HEK293 (cell line): ENCODE measurements at regions not wholly inside any gene's neighbourhood (a gene's known extent, or its start where the extent isn't known, plus 50 kb on each side); places are given as distances from the start of the nearest gene placed in this dataset.

ENCODE experiments used
- CTCF ChIA-PET: fragments of 350-600 bp; formaldehyde crosslinking; extraction: SDS; loops from one replicate; lab custom pipeline; 2021; ENCODE audit warnings: antibody characterized with exemption; lab: Yijun Ruan, JAX
- POLR2A ChIA-PET: fragments of 300-600 bp; formaldehyde crosslinking; extraction: SDS; loops from one replicate; lab custom pipeline; 2020; ENCODE audit warnings: antibody characterized with exemption, inconsistent platforms; lab: Yijun Ruan, JAX
- H3K27ac ChIP-seq: fragments of 200-500 bp; sonication (Bioruptor generic); 2 replicates; pipeline ENCODE4 v1.5.1; 2014; ENCODE audit warnings: low read depth, low read length, control low read depth, inconsistent platforms; ENCODE audit errors: extremely low read depth
- H3K36me3 ChIP-seq, 2 experiments: fragments of 200-500 bp in 1 of 2; sonication (Bioruptor generic) in 1 of 2; 1 replicate in 1 of 2; 2 replicates in 1 of 2; pipeline ENCODE4 v1.5.1; 2014 to 2017; ENCODE audit warnings: inconsistent platforms in 2 of 2, low read length in 2 of 2; ENCODE audit not compliant: control insufficient read depth in 2 of 2, insufficient read depth in 1 of 2
- H3K4me1 ChIP-seq: fragments of 200-500 bp; sonication (Bioruptor generic); 2 replicates; pipeline ENCODE4 v1.5.1; 2014; ENCODE audit warnings: mild to moderate bottlenecking, low read length, inconsistent platforms; ENCODE audit not compliant: control insufficient read depth, insufficient read depth
- H3K4me3 ChIP-seq: 2 replicates; pipeline ENCODE4 v1.5.1; 2011; ENCODE audit warnings: low read depth, mild to moderate bottlenecking, control low read depth, low read length, moderate library complexity
- H3K9me3 ChIP-seq: fragments of 200-500 bp; sonication (Bioruptor generic); 2 replicates; pipeline ENCODE4 v1.5.1; 2014; ENCODE audit warnings: low read depth, low read length, inconsistent platforms; ENCODE audit not compliant: control insufficient read depth, insufficient read depth
- EGR2 ChIP-seq: fragments of 450-650 bp; formaldehyde crosslinking; IDR thresholded peaks from 2 replicates; pipeline ENCODE4 v1.5.1; 2016; ENCODE audit warnings: low read depth, missing biosample characterization, missing genetic modification characterization
- KLF7 ChIP-seq: fragments of 450-650 bp; formaldehyde crosslinking; IDR thresholded peaks from 2 replicates; pipeline ENCODE4 v1.5.1; 2016; ENCODE audit warnings: missing biosample characterization, missing genetic modification characterization, borderline replicate concordance
- YY2 ChIP-seq: fragments of 450-650 bp; formaldehyde crosslinking; IDR thresholded peaks from 2 replicates; pipeline ENCODE4 v1.5.1; 2016; ENCODE audit warnings: missing biosample characterization, missing genetic modification characterization
- ZNF140 ChIP-seq: fragments of 450-650 bp; formaldehyde crosslinking; IDR thresholded peaks from 2 replicates; pipeline ENCODE4 v1.5.1; 2016; ENCODE audit warnings: missing biosample characterization, missing genetic modification characterization
- ZNF211 ChIP-seq: fragments of 450-650 bp; formaldehyde crosslinking; IDR thresholded peaks from 2 replicates; pipeline ENCODE4 v1.5.1; 2016; ENCODE audit warnings: low read depth, missing biosample characterization, missing genetic modification characterization
- ZNF214 ChIP-seq: fragments of 450-650 bp; formaldehyde crosslinking; IDR thresholded peaks from 2 replicates; pipeline ENCODE4 v1.5.1; 2017; ENCODE audit warnings: missing biosample characterization, mild to moderate bottlenecking, missing genetic modification characterization, borderline replicate concordance
- ZNF239 ChIP-seq: fragments of 450-650 bp; formaldehyde crosslinking; IDR thresholded peaks from 2 replicates; pipeline ENCODE4 v1.5.1; 2016; ENCODE audit warnings: missing biosample characterization, missing genetic modification characterization
- ZNF302 ChIP-seq: fragments of 450-650 bp; formaldehyde crosslinking; IDR thresholded peaks from 2 replicates; pipeline ENCODE4 v1.5.1; 2016; ENCODE audit warnings: missing biosample characterization, missing genetic modification characterization, low read depth
- ZNF521 ChIP-seq: fragments of 450-650 bp; formaldehyde crosslinking; IDR thresholded peaks from 2 replicates; pipeline ENCODE4 v1.5.1; 2017; ENCODE audit warnings: missing biosample characterization, mild to moderate bottlenecking, missing genetic modification characterization
- ZNF549 ChIP-seq: fragments of 450-650 bp; IDR thresholded peaks from 2 replicates; pipeline ENCODE4 v1.5.1; 2018; ENCODE audit warnings: missing biosample characterization, missing genetic modification characterization, mild to moderate bottlenecking, inconsistent platforms, moderate library complexity
- ZNF600 ChIP-seq: fragments of 450-650 bp; formaldehyde crosslinking; IDR thresholded peaks from 2 replicates; pipeline ENCODE4 v1.5.1; 2016; ENCODE audit warnings: missing biosample characterization, missing genetic modification characterization
- ZNF623 ChIP-seq: fragments of 450-650 bp; formaldehyde crosslinking; IDR thresholded peaks from 2 replicates; pipeline ENCODE4 v1.5.1; 2016; ENCODE audit warnings: missing biosample characterization, missing genetic modification characterization
- ZNF704 ChIP-seq: fragments of 450-650 bp; formaldehyde crosslinking; IDR thresholded peaks from 2 replicates; pipeline ENCODE4 v1.5.1; 2016; ENCODE audit warnings: missing biosample characterization, missing genetic modification characterization
- ZNF768 ChIP-seq: fragments of 450-650 bp; formaldehyde crosslinking; IDR thresholded peaks from 2 replicates; pipeline ENCODE4 v1.5.1; 2018; ENCODE audit warnings: missing biosample characterization, mild to moderate bottlenecking, missing genetic modification characterization
- TF ChIP-seq, protein P1 (sequence below): fragments of 450-650 bp; formaldehyde crosslinking; IDR thresholded peaks from 2 replicates; pipeline ENCODE4 v1.5.1; 2016; ENCODE audit warnings: missing biosample characterization, missing genetic modification characterization
- TF ChIP-seq, protein P2 (sequence below): fragments of 450-650 bp; formaldehyde crosslinking; IDR thresholded peaks from 2 replicates; pipeline ENCODE4 v1.5.1; 2016; ENCODE audit warnings: missing biosample characterization, missing genetic modification characterization, low read depth
- TF ChIP-seq, protein P3 (sequence below): fragments of 450-650 bp; formaldehyde crosslinking; IDR thresholded peaks from 2 replicates; pipeline ENCODE4 v1.5.1; 2017; ENCODE audit warnings: missing biosample characterization, missing genetic modification characterization

GRCh38 chrX:40506201-40506985 lies 74.4 kb upstream of the ATP6AP2 start (continued):
- TF ChIP-seq EGR2 (tag by site-specific recombination) (no peak), ZNF600 (tag by site-specific recombination) (no peak), ZNF521 (tag by site-specific recombination) (no peak), ZNF239 (tag by site-specific recombination) (no peak)

GRCh38 chrX:40504801-40505605 lies 75.8 kb upstream of the ATP6AP2 start:
- CTCF ChIA-PET, result interaction anchor here (1.1 kb wide), 1 partner anchor 39 kb away, joined by 4 read pairs; no protein-coding TSS in a partner anchor
- Histone ChIP-seq H3K36me3 (no peaks in the 10 kb centered on the region), H3K4me1 (no peaks in the 10 kb centered on the region), H3K4me3 (no peak overlapping the region), H3K9me3 (no peaks in the 10 kb centered on the region), H3K27ac (no peak overlapping the region)
- POLR2A ChIA-PET, result no interaction called here
- TF ChIP-seq ZNF704 (tag by site-specific recombination), result no peak
- TF ChIP-seq ZNF768, result no peak
- no peak for TF ChIP-seq ZNF239 (tag by site-specific recombination)
- TF ChIP-seq KLF7, result no peak
- TF ChIP-seq YY2 (tag by site-specific recombination), result no peak
- TF ChIP-seq ZNF549 (tag by site-specific recombination), result no peak
- TF ChIP-seq, protein P1, sequence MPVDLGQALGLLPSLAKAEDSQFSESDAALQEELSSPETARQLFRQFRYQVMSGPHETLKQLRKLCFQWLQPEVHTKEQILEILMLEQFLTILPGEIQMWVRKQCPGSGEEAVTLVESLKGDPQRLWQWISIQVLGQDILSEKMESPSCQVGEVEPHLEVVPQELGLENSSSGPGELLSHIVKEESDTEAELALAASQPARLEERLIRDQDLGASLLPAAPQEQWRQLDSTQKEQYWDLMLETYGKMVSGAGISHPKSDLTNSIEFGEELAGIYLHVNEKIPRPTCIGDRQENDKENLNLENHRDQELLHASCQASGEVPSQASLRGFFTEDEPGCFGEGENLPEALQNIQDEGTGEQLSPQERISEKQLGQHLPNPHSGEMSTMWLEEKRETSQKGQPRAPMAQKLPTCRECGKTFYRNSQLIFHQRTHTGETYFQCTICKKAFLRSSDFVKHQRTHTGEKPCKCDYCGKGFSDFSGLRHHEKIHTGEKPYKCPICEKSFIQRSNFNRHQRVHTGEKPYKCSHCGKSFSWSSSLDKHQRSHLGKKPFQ, result no peak
- no peak for TF ChIP-seq ZNF623 (tag by site-specific recombination)
- TF ChIP-seq ZNF140 (tag by site-specific recombination), result no peak
- TF ChIP-seq ZNF214 (tag by site-specific recombination), result no peak
- TF ChIP-seq ZNF302, result no peak
- TF ChIP-seq, protein P2, sequence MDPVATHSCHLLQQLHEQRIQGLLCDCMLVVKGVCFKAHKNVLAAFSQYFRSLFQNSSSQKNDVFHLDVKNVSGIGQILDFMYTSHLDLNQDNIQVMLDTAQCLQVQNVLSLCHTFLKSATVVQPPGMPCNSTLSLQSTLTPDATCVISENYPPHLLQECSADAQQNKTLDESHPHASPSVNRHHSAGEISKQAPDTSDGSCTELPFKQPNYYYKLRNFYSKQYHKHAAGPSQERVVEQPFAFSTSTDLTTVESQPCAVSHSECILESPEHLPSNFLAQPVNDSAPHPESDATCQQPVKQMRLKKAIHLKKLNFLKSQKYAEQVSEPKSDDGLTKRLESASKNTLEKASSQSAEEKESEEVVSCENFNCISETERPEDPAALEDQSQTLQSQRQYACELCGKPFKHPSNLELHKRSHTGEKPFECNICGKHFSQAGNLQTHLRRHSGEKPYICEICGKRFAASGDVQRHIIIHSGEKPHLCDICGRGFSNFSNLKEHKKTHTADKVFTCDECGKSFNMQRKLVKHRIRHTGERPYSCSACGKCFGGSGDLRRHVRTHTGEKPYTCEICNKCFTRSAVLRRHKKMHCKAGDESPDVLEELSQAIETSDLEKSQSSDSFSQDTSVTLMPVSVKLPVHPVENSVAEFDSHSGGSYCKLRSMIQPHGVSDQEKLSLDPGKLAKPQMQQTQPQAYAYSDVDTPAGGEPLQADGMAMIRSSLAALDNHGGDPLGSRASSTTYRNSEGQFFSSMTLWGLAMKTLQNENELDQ (tag by site-specific recombination), result no peak
- TF ChIP-seq ZNF211 (tag by site-specific recombination), result no peak
- TF ChIP-seq, protein P3, sequence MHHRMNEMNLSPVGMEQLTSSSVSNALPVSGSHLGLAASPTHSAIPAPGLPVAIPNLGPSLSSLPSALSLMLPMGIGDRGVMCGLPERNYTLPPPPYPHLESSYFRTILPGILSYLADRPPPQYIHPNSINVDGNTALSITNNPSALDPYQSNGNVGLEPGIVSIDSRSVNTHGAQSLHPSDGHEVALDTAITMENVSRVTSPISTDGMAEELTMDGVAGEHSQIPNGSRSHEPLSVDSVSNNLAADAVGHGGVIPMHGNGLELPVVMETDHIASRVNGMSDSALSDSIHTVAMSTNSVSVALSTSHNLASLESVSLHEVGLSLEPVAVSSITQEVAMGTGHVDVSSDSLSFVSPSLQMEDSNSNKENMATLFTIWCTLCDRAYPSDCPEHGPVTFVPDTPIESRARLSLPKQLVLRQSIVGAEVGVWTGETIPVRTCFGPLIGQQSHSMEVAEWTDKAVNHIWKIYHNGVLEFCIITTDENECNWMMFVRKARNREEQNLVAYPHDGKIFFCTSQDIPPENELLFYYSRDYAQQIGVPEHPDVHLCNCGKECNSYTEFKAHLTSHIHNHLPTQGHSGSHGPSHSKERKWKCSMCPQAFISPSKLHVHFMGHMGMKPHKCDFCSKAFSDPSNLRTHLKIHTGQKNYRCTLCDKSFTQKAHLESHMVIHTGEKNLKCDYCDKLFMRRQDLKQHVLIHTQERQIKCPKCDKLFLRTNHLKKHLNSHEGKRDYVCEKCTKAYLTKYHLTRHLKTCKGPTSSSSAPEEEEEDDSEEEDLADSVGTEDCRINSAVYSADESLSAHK (tag by site-specific recombination), result no peak
